Common myeloid progenitor, CD34-positive (primary cell): ENCODE measurements at regions not wholly inside any gene's neighbourhood (a gene's known extent, or its start where the extent isn't known, plus 50 kb on each side); places are given as distances from the start of the nearest gene placed in this dataset.
A peak's percentile ranks its signal among the peaks of the same experiment; 100 is the strongest.

Experiments used
- CTCF ChIA-PET: fragments of 350-600 bp; sonication (Branson Sonifier 250); formaldehyde crosslinking; loops from one replicate; lab custom pipeline; 2021; ENCODE audit warnings: antibody characterized with exemption; lab: Charles Lee
- POLR2A ChIA-PET: fragments of 350-600 bp; sonication (Branson Sonifier 250); formaldehyde crosslinking; loops from one replicate; lab custom pipeline; 2021; ENCODE audit warnings: antibody characterized with exemption; lab: Charles Lee
- DNase-seq, 3 donors: peaks; one replicate each; pipeline versions ENCODE4 v3.0.0 to v3.0.0-alpha.2; 2013
- H3K27ac ChIP-seq, 2 experiments: 1 replicate in 1 of 2; 2 replicates in 1 of 2; pipeline ENCODE4 v1.7.0; 2013; ENCODE audit warnings: inconsistent platforms in 2 of 2, low read length in 2 of 2, mild to moderate bottlenecking in 2 of 2, low read depth in 1 of 2, moderate library complexity in 1 of 2; ENCODE audit not compliant: severe bottlenecking in 2 of 2, insufficient read depth in 1 of 2, poor library complexity in 1 of 2
- H3K27me3 ChIP-seq, 5 experiments: replicated peaks in 2 of 5; 1 replicate in 3 of 5; 2 replicates in 2 of 5; pipeline versions ENCODE4 v1.6.1 to v1.7.0; 2013; ENCODE audit warnings: low read length in 4 of 5, mild to moderate bottlenecking in 2 of 5, moderate library complexity in 2 of 5, inconsistent platforms in 1 of 5; ENCODE audit not compliant: insufficient read depth in 5 of 5, control insufficient read depth in 4 of 5
- H3K36me3 ChIP-seq, 4 experiments: 1 replicate in 2 of 4; 2 replicates in 2 of 4; pipeline versions ENCODE4 v1.6.1 to v1.7.0; 2013; ENCODE audit warnings: low read length in 3 of 4, control low read depth in 1 of 4, mild to moderate bottlenecking in 1 of 4; ENCODE audit not compliant: control insufficient read depth in 4 of 4, insufficient read depth in 4 of 4
- H3K4me1 ChIP-seq, 4 experiments: 1 replicate in 3 of 4; 2 replicates in 1 of 4; pipeline versions ENCODE4 v1.6.1 to v1.7.1; 2013; ENCODE audit warnings: low read length in 3 of 4, mild to moderate bottlenecking in 3 of 4, control low read depth in 1 of 4, inconsistent platforms in 1 of 4, moderate library complexity in 1 of 4; ENCODE audit not compliant: control insufficient read depth in 4 of 4, insufficient read depth in 4 of 4; ENCODE audit errors: control extremely low read depth in 1 of 4
- H3K4me3 ChIP-seq, 7 experiments: 1 replicate in 4 of 7; 2 replicates in 3 of 7; pipeline versions ENCODE4 v1.5.1 to v1.7.0; 2013; ENCODE audit warnings: mild to moderate bottlenecking in 7 of 7, low read length in 6 of 7, moderate library complexity in 6 of 7, inconsistent platforms in 2 of 7, low read depth in 2 of 7, control low read depth in 1 of 7; ENCODE audit not compliant: insufficient read depth in 4 of 7, control insufficient read depth in 1 of 7; ENCODE audit errors: extremely low read depth in 1 of 7
- H3K9me3 ChIP-seq, 5 experiments: 1 replicate in 4 of 5; 2 replicates in 1 of 5; pipeline versions ENCODE4 v1.6.1 to v1.7.1; 2013; ENCODE audit warnings: low read length in 4 of 5, mild to moderate bottlenecking in 2 of 5, inconsistent platforms in 1 of 5, low read depth in 1 of 5, moderate library complexity in 1 of 5; ENCODE audit not compliant: control insufficient read depth in 4 of 5, insufficient read depth in 2 of 5; ENCODE audit errors: control extremely low read depth in 1 of 5
- WGBS: methylation state at CpG from one replicate; pipeline ENCODE4 v1.1.5; 2013; ENCODE audit not compliant: insufficient coverage; 5-methylcytosine and 5-hydroxymethylcytosine counted together

DNA sequence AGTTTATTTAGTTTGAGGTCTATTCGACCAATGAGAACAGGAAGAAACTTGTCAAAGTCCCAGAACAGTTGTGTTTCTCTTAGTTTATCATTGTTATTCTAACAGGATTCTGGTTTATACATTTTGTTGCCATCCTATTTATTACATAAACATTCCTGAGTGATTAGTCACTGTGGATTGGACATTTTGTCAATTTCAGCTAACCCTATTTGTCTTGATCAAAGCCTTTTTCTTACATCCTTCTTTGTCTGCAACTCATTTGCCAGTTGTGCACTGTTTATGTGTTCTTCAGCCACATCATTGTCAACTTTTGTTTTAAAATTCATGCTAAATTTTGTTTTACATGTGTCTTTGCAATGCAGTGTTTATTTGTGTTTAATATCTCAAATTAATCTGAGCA is 886.0 kb upstream of the SLC10A2 start:
- CTCF ChIA-PET, result no interaction called here
- Histone ChIP-seq H3K4me1 (no peaks in the 10 kb centered on the region), H3K4me3 (no peak overlapping the region), H3K9me3 (no peaks in the 10 kb centered on the region), H3K36me3 (no peaks in the 10 kb centered on the region), H3K27ac (no peak overlapping the region), H3K27me3 (no peaks in the 10 kb centered on the region)
- POLR2A ChIA-PET, result no interaction called here
- no peak for DNase-seq
- no CpG with 5 or more reads among the region's 1 CpG for WGBS

GRCh38 chr13:103948426-103948825 is 882.2 kb upstream of the SLC10A2 start:
- H3K4me1 ChIP-seq, result no peaks in the 10 kb centered on the region
- WGBS, result 92% methylated on average over 4 of the region's 6 CpGs
- no peaks in the 10 kb centered on the region for H3K27me3 ChIP-seq
- no peak overlapping the region for H3K27ac ChIP-seq
- H3K36me3 ChIP-seq, result no peaks in the 10 kb centered on the region
- ChIA-PET POLR2A (no interaction called here), CTCF (no interaction called here)
- no peak for DNase-seq
- H3K9me3 ChIP-seq, result no peaks in the 10 kb centered on the region
- H3K4me3 ChIP-seq, result no peak overlapping the region

DNA sequence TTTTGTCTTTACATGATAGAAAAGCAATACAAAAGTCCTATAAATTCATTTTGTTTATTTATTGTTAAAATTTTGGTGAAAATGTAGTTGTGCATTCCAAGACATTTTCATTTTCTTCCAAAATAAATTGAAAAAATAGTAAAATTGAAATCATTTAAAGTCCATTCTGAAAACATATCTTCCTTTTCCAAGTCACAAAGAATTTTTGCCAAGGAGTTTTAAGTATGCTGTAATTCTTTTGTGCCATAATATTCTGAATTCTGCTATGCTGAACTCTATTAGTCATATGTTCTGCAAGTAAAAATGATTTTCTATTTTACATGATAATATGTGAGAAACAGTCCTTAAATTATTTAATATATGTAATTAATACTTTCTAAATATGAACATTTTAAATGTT is 879.6 kb upstream of the SLC10A2 start:
- ChIA-PET CTCF (no interaction called here), POLR2A (no interaction called here)
- H3K4me1 ChIP-seq, result no peaks in the 10 kb centered on the region
- no peaks in the 10 kb centered on the region for H3K36me3 ChIP-seq
- no peak overlapping the region for H3K4me3 ChIP-seq
- H3K27ac ChIP-seq, result no peak overlapping the region
- no peaks in the 10 kb centered on the region for H3K27me3 ChIP-seq
- no peak for DNase-seq
- no peaks in the 10 kb centered on the region for H3K9me3 ChIP-seq

DNA sequence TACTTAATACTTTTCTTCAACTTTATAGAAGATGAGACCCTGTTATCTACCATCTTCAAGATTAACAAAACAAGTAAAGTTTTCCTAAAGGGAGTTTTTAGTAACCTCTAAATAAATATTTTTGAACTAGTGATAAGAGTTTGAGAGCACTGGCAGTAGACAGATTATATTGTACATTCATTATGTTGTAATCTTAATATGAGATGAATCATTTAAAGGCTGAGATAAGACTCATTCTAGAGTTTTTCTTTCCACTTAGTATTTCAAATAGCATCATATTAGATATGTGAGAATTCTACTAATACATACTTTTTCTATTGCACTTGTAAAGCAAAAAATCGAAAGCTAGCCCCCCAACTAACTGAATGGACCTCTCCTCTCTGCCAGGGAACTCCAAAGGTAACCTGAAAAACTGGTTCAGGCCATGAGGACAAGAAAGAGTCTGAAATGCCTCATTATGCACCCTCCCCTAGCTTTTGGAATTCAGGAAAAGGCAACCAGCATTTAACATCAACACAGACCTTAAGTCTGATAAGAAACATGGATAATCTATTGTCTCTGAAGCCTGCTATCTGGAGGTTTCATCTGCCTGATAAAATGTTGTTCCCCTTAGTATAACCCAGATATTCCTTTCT is 875.4 kb upstream of the SLC10A2 start:
- Histone ChIP-seq H3K4me3 (no peak overlapping the region), H3K27me3 (no peaks in the 10 kb centered on the region), H3K9me3 (no peaks in the 10 kb centered on the region), H3K36me3 (no peaks in the 10 kb centered on the region), H3K27ac (no peak overlapping the region), H3K4me1 (no peaks in the 10 kb centered on the region)
- 88% methylated on average over 1 of the region's 1 CpG for WGBS
- no peak for DNase-seq
- ChIA-PET CTCF (no interaction called here), POLR2A (no interaction called here)

GRCh38 chr13:103935117-103935516 is 868.9 kb upstream of the SLC10A2 start:
- 44% methylated on average over 1 of the region's 4 CpGs for WGBS
- H3K4me3 ChIP-seq, result no peak overlapping the region
- ChIA-PET POLR2A (no interaction called here), CTCF (no interaction called here)
- H3K36me3 ChIP-seq, result no peaks in the 10 kb centered on the region
- no peaks in the 10 kb centered on the region for H3K27me3 ChIP-seq
- DNase-seq, result peak in 1 of 3 donors; percentile 1
- H3K9me3 ChIP-seq, result peaks cover 0 to 5% (median 0%) of the 10 kb centered on the region in 5 experiments
- H3K27ac ChIP-seq, result no peak overlapping the region
- no peaks in the 10 kb centered on the region for H3K4me1 ChIP-seq

- DNase-seq, result no peak
- H3K27me3 ChIP-seq, result no peaks in the 10 kb centered on the region
- POLR2A ChIA-PET, result no interaction called here
- no peaks in the 10 kb centered on the region for H3K4me1 ChIP-seq
- no peak overlapping the region for H3K4me3 ChIP-seq
- peaks cover 0 to 5% (median 0%) of the 10 kb centered on the region in 5 experiments for H3K9me3 ChIP-seq
- H3K36me3 ChIP-seq, result no peaks in the 10 kb centered on the region
- no peak overlapping the region for H3K27ac ChIP-seq
- 98% methylated on average over 9 of the region's 12 CpGs for WGBS
- CTCF ChIA-PET, result no interaction called here
Observed at GRCh38 chr13:103931885-103932284, 865.7 kb upstream of the SLC10A2 start.

DNA sequence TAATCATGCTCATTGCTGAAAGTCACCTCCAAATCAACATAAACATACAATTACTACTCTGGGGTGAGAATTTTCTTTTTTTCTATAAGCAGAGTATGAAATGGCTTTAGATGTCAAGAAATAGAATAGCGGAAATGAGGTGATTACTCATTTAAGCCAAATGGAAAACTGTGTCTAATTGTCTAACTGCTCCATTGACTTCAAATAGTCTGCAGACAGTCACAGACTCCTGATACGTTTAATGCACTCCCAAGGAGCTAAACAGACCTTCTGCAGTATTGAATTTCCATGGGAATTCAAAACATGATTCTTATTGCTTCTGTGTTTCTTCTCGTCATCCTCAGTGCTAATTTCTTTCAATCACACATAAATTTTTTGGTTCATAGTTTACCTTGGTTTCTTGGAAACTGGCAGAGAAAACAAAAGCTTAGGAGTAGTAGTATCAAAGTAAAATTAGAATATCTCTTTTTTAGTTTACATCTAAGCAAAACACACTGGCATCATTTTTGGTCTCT is 865.2 kb upstream of the SLC10A2 start:
- Histone ChIP-seq H3K27ac (no peak overlapping the region), H3K27me3 (no peaks in the 10 kb centered on the region), H3K4me1 (no peaks in the 10 kb centered on the region), H3K9me3 (peaks cover 0 to 5% (median 0%) of the 10 kb centered on the region in 5 experiments), H3K36me3 (no peaks in the 10 kb centered on the region), H3K4me3 (no peak overlapping the region)
- CTCF ChIA-PET, result no interaction called here
- POLR2A ChIA-PET, result no interaction called here
- WGBS, result 100% methylated on average over 1 of the region's 3 CpGs
- DNase-seq, result no peak
